Adipocyte (in vitro differentiated cells): ENCODE measurements at regions not wholly inside any gene's neighbourhood (a gene's known extent, or its start where the extent isn't known, plus 50 kb on each side); places are given as distances from the start of the nearest gene placed in this dataset.
"Not testable (repeated sequence)": the region's sequence is repeated elsewhere in the genome, so short reads cannot be mapped to it uniquely, and the experiment has no call there.

Experiments
- DNase-seq: peaks from one replicate; pipeline ENCODE4 v3.0.0-alpha.2; 2015; ENCODE audit warnings: low read depth
- H3K27me3 ChIP-seq: replicated peaks from 2 replicates; pipeline ENCODE4 v1.7.0; 2013; ENCODE audit warnings: mild to moderate bottlenecking, low read length, moderate library complexity; ENCODE audit not compliant: control insufficient read depth, insufficient read depth
- H3K36me3 ChIP-seq: 2 replicates; pipeline ENCODE4 v1.7.0; 2013; ENCODE audit warnings: low read length, mild to moderate bottlenecking, moderate library complexity; ENCODE audit not compliant: control insufficient read depth, insufficient read depth, severe bottlenecking
- H3K4me1 ChIP-seq: 2 replicates; pipeline ENCODE4 v1.7.0; 2013; ENCODE audit warnings: mild to moderate bottlenecking, low read length, moderate library complexity; ENCODE audit not compliant: control insufficient read depth, insufficient read depth
- H3K4me3 ChIP-seq: 2 replicates; pipeline ENCODE4 v1.7.0; 2013; ENCODE audit warnings: mild to moderate bottlenecking, low read length, moderate library complexity
- H3K9ac ChIP-seq: 2 replicates; pipeline ENCODE4 v1.7.0; 2013; ENCODE audit warnings: mild to moderate bottlenecking, low read length, moderate library complexity
- H3K9me3 ChIP-seq: 2 replicates; pipeline ENCODE4 v1.7.0; 2013; ENCODE audit warnings: mild to moderate bottlenecking, low read length, moderate library complexity; ENCODE audit not compliant: control insufficient read depth

GRCh38 chr6:115554060-115554459, 506.6 kb downstream of the FRK start:
- Histone ChIP-seq H3K9ac (no peak overlapping the region), H3K4me3 (no peak overlapping the region), H3K27me3 (no peaks in the 10 kb centered on the region), H3K4me1 (peaks cover 3% of the 10 kb centered on the region), H3K9me3 (no peaks in the 10 kb centered on the region), H3K36me3 (no peaks in the 10 kb centered on the region)
- no peak for DNase-seq

- no peak overlapping the region for H3K4me3 ChIP-seq
- no peaks in the 10 kb centered on the region for H3K27me3 ChIP-seq
- H3K9ac ChIP-seq, result no peak overlapping the region
- no peak for DNase-seq
- H3K4me1 ChIP-seq, result peaks cover 3% of the 10 kb centered on the region
- H3K9me3 ChIP-seq, result no peaks in the 10 kb centered on the region
- H3K36me3 ChIP-seq, result no peaks in the 10 kb centered on the region
Measured at GRCh38 chr6:115551527-115551926, 509.2 kb downstream of the FRK start.

GRCh38 chr6:115545672-115545986, 515.1 kb downstream of the FRK start:
- no peak for DNase-seq
- Histone ChIP-seq H3K36me3 (no peaks in the 10 kb centered on the region), H3K27me3 (no peaks in the 10 kb centered on the region), H3K9me3 (no peaks in the 10 kb centered on the region), H3K9ac (no peak overlapping the region), H3K4me3 (no peak overlapping the region), H3K4me1 (no peaks in the 10 kb centered on the region)

- no peak for DNase-seq
- H3K9ac ChIP-seq, result no peak overlapping the region
- no peaks in the 10 kb centered on the region for H3K27me3 ChIP-seq
- no peaks in the 10 kb centered on the region for H3K9me3 ChIP-seq
- no peaks in the 10 kb centered on the region for H3K36me3 ChIP-seq
- no peaks in the 10 kb centered on the region for H3K4me1 ChIP-seq
- no peak overlapping the region for H3K4me3 ChIP-seq
Measured at GRCh38 chr6:115544765-115545671, 515.7 kb downstream of the FRK start.

- Histone ChIP-seq H3K9ac (no peak overlapping the region), H3K4me1 (no peaks in the 10 kb centered on the region), H3K4me3 (no peak overlapping the region), H3K9me3 (no peaks in the 10 kb centered on the region), H3K36me3 (no peaks in the 10 kb centered on the region), H3K27me3 (no peaks in the 10 kb centered on the region)
- no peak for DNase-seq
Measured at GRCh38 chr6:115540077-115540869, 520.4 kb downstream of the FRK start.

DNA sequence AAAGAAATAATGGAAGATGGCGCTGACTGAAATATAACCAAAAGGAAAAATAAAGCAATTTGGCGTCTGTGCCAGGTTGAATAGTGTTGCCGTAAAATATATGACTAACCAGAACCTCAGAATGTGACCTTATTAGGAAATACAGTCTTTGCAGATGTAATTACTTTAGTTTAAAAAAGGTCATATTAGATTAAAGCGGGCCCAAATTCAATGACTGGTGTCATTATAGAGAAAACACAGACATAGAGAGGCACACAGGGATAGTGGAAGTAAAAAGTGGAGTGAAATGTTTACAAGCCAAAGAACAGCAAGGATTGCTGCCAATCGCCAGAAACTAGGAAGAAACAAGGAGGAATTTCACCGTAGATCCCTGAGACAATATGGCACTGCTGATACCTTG, 521.2 kb downstream of the FRK start:
- no peaks in the 10 kb centered on the region for H3K27me3 ChIP-seq
- H3K36me3 ChIP-seq, result no peaks in the 10 kb centered on the region
- no peaks in the 10 kb centered on the region for H3K4me1 ChIP-seq
- H3K9me3 ChIP-seq, result no peaks in the 10 kb centered on the region
- no peak for DNase-seq
- H3K9ac ChIP-seq, result no peak overlapping the region
- H3K4me3 ChIP-seq, result no peak overlapping the region

DNA sequence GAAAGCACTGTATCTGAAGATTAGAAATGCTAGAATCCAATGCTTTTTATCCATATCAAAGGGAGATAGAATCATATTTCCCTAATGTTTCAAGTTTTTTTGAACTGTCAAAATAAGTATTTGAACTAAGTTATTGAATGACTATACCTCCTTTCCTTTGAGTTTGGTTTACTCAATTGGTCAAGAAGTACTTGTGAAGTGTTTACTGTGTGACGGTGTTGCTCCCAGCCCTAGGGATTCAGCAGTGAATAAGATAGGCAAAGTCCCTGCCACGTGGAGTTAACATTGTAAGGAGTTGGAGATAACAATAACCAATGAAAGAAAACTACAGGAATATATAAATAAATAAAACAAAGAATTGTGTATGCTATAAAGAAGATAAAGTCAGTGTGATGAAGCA, 535.9 kb downstream of the FRK start:
- Histone ChIP-seq H3K9ac (no peak overlapping the region), H3K27me3 (no peaks in the 10 kb centered on the region), H3K4me3 (no peak overlapping the region), H3K4me1 (no peaks in the 10 kb centered on the region), H3K36me3 (no peaks in the 10 kb centered on the region), H3K9me3 (peaks cover 8% of the 10 kb centered on the region)
- DNase-seq, result no peak

GRCh38 chr6:115521747-115522146, 538.9 kb downstream of the FRK start:
- H3K36me3 ChIP-seq, H3K9ac ChIP-seq, DNase-seq, H3K4me3 ChIP-seq, H3K4me1 ChIP-seq, H3K27me3 ChIP-seq, H3K9me3 ChIP-seq: not testable (repeated sequence)

DNA sequence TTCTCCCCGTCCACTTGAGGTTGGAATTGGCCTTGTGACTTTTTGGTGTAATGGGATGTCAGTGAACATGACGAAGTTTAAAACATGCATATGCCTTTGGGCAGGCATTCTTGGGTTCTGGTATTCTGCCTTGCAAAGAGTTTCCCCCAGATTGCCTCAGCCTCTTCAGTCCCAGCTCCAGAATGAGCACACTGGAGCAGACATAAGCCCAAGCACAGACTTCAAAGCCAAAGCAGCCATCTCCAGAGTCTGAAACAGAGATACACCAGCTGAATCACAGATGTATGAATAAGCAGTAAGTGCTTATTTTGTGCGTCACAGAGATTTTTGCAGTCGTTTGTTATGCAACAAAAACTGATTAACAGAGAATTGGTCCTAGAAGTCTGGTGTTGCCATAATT, 546.0 kb downstream of the FRK start:
- Histone ChIP-seq H3K9ac (no peak overlapping the region), H3K4me3 (no peak overlapping the region), H3K36me3 (no peaks in the 10 kb centered on the region), H3K4me1 (no peaks in the 10 kb centered on the region), H3K27me3 (no peaks in the 10 kb centered on the region), H3K9me3 (no peaks in the 10 kb centered on the region)
- peak; percentile 82 for DNase-seq

DNA sequence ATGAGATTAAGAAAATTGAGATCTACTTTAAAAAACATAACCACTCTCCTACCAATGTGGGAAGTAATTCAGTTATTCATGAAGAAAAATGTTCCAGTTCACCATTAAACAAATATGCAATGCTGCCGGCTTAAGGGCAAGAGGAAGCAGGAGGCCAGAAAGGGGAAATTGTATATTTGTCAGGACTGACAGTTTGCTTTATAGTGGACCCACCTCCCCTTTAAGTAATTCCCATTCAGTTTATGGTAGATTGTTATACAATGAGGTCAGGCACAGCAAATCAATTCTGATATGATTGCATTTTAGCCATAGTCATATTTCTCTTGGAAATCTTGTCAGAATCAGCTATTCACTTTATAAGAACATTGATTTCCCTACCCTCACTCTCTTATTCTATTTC, 547.8 kb downstream of the FRK start:
- H3K27me3 ChIP-seq, result no peaks in the 10 kb centered on the region
- H3K4me1 ChIP-seq, result no peaks in the 10 kb centered on the region
- H3K9me3 ChIP-seq, result no peaks in the 10 kb centered on the region
- H3K9ac ChIP-seq, result no peak overlapping the region
- H3K4me3 ChIP-seq, result no peak overlapping the region
- no peaks in the 10 kb centered on the region for H3K36me3 ChIP-seq
- no peak for DNase-seq

GRCh38 chr6:115511771-115512170, 548.9 kb downstream of the FRK start:
- Histone ChIP-seq H3K9ac (no peak overlapping the region), H3K36me3 (no peaks in the 10 kb centered on the region), H3K4me1 (no peaks in the 10 kb centered on the region), H3K9me3 (no peaks in the 10 kb centered on the region), H3K4me3 (no peak overlapping the region), H3K27me3 (no peaks in the 10 kb centered on the region)
- no peak for DNase-seq
